GM23248 (cell line): ENCODE measurements at regions not wholly inside any gene's neighbourhood (a gene's known extent, or its start where the extent isn't known, plus 50 kb on each side); places are given as distances from the start of the nearest gene placed in this dataset.

Experiments used
- EZH2 ChIP-seq: fragments of 200-600 bp; sonication (generic); IDR thresholded peaks from 2 replicates; pipeline ENCODE4 v1.6.1; 2018; ENCODE audit warnings: antibody characterized with exemption, mild to moderate bottlenecking; ENCODE audit not compliant: insufficient read depth, poor library complexity, severe bottlenecking
- EZH2phosphoT487 ChIP-seq: fragments of 200-600 bp; sonication (generic); IDR thresholded peaks from 2 replicates; pipeline ENCODE4 v1.6.1; 2018; ENCODE audit warnings: antibody characterized with exemption, moderate library complexity, mild to moderate bottlenecking, low read depth; ENCODE audit not compliant: insufficient read depth

DNA sequence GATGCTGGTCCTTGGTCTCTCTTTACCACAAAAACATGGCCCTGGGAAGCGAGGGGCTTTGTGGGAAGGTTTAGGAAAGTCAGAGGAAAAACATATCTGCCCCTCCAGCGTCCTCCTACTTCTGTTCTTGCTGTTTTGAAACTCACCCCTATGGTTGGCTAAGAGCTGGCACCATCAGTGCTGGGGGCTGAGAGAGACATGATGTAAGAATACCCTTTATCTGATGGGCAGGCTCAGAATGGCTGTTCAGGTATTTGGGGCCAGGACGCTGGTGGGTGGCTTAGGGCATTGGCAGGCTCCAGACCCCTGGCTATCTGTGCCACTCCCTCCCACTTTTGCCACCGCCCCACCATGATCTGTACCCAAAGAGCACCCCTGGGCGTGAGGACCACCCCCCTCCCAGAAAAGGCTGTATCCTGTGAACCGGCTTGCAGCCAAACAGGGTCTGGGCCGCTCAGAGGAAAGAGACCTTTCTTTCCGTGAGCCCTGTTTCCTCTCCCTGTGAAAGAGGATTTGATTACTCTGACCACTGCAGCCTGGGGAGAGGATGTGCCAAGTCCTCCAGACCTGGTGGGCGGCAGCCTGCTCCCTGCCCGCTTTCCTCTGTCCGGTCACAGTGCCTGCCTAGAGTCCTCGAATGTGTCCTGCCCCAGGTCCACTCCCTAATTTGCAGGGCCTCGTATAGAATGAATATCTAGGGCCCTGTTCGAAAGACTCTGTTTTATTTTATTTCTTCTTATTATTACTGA lies 61.3 kb upstream of the SLC6A6 start:
- TF ChIP-seq EZH2 (no peak), EZH2phosphoT487 (no peak)
